NCI-H748 (cell line): ENCODE measurements at regions not wholly inside any gene's neighbourhood (a gene's known extent, or its start where the extent isn't known, plus 50 kb on each side); places are given as distances from the start of the nearest gene placed in this dataset.
A peak's percentile ranks its signal among the peaks of the same experiment; 100 is the strongest.

ENCODE experiments used
- DNase-seq: peaks from one replicate; lab custom pipeline; 2025; ENCODE audit not compliant: unreplicated experiment; lab: John Stamatoyannopoulos, UW

DNA sequence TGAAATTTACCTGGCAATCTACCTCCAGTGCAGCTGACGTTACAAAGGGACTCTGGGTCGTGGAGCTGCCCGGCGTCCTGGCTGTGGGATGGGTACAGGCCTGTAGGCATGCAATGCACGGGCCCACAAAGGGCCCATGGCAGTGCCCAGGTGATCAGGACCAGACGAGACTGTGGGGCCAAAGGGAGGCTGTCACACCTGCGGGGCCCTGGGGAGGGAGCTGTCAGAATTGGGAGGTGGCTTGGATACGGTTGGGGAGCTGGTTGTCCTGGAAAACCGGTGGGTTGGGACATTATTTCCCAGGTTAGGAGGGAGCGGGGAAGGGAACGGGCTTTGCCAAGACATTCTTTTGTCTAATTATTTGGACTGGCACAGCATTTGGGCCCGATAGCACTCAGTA is 958.5 kb downstream of the BRD1 start:
- no peak for DNase-seq

DNA sequence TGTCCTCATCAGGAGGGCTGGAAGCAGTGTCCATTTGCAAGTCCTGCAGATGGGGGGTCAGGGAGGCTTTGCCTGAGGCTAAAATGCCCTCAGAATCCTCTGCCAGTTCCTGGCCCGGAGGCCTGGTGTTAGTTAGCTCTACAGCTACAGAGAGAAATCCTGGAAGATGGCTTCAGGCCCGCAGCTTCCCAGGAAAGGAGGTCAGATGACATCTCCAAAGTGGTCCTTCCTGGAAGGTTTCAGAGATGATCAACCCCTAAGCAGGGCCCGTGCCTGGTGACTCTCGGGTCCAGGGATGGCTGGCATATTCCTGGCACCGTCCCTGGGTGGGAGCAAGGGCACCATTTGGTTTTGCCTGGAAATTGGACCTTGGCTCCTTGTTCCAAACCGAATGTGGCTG is 959.1 kb downstream of the BRD1 start:
- DNase-seq, result no peak

DNA sequence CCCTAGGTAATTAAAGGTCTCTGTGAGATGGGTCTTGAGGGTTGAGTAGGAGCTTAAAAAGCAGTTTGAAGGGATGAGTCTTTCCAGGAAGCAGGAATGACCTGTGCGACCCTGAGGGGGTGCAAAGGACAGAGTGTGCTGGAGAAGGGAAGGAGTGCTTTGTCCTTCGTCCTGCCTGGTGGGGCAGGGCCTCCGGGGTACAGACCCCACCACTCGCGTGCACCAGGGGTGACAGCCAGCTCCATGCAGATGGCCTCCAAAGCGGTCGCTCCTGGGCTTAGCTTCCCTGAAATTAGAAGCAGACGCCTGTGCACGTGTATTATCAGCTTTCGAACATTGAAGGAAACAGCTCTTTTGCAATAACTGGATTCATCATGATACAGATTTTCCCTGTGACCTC is 959.8 kb downstream of the BRD1 start:
- DNase-seq, result no peak

DNA sequence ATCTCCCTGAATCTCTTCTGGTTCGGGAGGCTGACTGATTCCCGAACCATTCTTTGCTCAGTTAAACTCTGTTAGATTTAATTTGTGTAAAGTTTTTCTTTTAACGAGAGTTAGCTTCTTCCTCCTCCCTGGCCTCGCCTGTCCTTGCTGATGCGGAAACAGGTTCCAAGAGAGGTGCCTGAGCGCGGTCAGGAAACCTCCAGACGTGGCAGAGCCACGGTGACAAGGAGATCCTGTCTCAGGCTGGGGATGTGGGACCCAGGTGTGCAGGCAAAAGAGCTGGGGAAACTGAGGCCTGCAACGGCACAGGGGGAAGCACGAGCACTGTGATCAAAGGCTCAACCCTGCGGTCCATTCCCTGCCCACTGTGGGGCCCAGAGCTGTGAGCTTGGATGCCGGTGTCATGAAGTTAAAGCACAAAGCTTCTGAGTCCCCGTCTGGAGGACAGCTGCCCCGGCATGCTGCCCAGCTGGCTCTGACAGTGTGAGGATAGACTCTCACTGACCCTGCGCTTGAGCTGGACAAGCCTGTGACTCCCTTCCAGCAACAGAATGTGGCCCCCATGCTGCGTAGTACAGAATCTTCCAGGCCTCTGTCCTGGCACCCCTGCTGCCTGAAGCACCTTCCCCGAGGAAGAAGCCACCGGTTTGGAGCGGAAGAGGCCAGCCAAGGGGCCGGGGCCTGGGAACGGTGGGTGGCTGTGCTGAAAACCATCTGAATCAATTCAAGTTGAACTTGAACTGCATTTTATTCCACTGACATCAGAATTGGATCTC is 960.6 kb downstream of the BRD1 start:
- no peak for DNase-seq

DNA sequence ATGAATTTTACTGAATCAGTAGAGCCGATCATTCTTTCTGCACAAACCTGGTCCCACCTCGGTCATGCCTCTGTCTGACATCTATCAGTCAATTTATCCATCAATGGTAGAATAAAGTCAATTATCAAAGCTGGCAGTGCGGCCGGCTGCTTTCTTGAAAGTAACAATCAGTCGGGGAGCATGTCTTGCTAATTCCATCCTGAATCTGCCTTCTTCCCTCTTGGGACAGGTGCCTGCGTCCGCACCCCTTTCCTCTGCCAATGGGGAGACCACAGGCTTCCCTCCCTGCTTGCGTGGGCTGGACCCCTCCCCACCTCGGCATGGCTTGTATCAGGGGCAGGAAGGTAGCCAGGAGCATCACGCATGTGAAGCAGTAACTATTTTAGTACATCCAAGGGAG is 962.9 kb downstream of the BRD1 start:
- no peak for DNase-seq

DNA sequence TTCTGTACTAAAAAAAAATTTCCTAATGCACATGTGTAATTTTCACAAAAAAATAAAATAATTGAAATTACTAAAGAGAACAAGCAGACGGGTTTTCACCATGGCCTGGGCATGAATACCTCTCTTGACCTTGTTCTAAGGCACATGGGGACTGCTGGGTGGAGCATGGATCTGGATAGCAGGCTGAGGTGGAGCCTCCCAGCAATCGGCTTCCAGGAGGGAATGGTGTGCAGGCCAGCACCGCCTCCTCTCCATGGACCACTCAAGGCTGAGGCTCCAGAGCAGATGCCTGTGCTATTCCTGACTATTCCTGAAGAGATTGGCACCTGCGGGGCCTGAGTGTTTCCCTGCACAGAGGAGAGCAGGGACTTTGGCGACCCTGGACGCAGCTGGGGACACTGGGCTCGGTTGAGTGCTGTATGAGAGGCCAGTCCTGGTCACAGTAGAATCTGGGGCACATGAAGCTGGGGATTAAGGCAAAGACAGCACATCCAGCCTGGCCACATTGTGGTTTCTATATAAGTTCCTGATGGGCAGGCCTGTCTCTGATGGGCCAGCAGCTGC is 963.6 kb downstream of the BRD1 start:
- DNase-seq, result no peak

DNA sequence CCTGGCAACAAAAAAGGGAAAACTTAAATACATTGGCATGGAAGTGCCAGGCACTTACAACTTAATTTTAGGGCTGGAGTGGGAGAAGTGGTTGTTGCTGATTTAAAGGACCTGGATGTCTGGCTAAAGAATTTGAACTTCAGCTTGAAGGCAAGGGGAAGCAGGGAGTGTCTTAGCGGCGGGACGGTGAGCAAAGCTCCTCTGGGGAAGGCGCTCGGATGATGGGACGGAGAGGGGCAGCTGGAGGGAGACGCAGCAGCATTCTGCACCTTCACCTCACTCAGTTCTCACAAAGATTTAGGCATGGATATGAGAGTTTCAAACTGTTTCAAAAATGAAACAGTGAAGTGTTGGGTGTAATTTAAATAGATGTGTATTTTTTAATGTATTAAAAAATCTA is 967.1 kb downstream of the BRD1 start:
- no peak for DNase-seq

DNA sequence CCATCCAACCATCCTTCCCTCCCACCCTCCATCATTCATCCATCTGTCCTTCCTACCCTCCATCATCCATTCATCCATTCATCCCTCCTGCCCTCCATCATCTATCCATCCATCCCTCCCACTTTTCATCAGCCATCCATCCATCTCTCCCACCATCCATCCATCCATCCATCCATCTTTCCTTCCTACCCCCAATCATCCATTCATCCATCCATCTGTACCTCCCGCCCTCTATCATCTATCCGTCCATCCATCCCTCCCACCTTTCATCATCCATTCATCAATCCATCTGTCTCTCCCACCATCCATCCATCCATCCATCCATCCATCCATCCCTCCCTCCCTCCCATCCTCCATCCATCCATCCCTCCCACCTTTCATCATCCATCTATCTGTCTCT is 968.8 kb downstream of the BRD1 start:
- no peak for DNase-seq

DNA sequence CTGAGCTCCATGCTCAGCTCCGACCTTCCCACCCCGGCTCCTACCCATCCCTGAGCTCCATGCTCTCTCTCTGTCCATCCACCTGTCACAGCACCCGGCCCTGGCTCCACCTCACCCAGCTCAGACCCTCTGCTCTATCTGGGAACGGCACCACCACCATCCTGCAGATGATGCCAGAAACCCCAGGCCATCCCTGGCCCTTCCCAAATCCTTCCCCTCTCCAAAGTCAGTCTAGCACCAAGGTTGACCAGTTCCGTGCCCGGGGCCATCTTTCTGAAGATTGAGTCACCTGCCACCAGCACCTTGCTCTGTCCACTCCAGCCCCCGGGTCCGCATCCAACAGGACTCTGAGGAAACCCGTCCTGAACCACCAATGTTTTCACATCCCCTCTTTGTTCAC is 969.6 kb downstream of the BRD1 start:
- no peak for DNase-seq

DNA sequence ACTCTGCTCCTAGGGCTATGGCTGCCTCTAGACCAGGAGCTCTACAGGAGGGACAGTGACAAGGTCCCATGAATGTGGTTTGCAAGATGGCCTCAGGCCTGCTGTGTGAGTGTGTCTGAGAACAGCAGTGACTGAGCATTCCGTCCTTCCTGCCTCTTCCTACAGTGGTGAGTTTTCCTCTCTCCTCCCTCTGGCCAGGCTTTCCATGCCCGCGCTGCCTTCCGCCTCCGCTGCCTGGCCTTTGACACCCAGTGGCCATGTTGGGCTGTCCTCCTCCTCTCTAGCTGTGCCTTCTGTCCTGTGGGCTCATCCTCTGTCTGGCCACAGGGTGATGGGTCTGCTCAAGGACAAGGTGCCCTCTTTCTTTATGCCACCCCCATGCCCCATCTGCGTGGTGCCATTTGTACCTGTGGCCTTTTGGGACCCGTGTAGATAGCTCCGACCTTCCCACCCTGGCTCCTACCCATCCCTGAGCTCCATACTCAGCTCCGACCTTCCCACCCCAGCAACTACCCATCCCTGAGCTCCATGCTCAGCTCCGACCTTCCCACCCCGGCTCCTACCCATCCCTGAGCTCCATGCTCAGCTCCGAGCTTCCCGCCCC is 970.4 kb downstream of the BRD1 start:
- DNase-seq, result no peak

DNA sequence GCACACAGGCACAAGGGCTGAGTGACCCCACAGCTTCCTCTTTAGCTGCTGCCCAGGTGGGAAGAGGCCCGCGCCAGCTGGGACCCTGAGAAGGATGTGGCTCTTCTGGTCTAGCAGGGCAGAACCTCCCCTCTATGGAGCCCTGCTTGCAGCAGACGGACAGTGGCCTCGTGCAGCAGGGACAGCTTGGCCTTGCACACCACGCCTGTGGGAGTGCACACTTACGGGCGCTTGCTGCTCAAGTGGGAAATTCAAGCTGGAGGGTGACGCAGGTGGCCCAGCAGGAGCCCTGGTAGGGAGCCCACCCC is 971.4 kb downstream of the BRD1 start:
- no peak for DNase-seq

DNA sequence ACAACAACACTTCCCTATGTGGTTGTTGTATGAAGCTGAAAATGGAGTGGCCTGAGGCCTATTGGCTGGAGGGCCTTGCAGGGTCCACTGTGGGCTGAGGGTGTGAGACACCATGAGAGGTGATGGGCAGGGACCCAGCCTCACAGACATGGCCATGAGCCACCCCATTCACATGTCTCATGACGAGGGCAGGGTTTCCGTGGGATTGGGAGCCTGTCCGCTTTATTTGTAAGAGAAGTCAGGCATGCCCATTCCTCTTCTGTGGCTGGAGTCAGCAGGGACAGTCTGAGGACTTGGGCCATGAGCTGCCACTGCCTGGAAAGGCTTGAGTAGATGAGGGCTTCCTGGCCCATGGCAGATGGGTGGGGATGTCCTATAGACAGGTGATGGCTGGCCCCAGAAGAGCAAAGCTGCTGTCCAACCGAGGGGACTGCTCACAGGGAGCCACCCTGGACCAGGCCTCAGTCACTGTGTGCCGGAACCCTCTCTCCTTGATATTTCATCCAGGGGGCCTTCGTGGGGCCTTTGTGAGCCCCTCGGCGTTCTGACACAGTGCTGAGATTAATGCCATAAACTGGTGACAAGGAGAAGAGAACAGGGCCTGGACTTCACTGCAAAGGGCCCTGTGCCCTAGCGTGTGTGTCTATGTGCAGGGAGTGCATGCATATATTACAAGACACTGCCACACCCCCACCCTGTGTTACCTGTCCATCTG is 971.9 kb downstream of the BRD1 start:
- DNase-seq, result no peak

DNA sequence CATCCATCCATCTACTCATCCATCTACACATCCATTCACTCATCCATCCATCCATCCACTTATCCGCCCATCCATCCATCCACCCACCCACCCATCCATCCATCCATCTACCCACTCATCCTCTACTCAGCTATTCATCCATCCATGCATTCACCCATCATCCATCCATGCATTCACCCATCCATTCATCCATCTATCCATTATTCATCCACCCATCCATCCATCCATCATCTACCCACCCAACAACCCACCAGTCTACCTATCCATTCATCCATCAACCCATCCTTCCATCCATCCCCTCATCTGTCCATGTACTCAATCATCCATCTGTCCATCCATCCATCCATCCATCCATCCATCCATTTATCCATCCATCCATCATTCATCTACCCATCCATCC is 972.7 kb downstream of the BRD1 start:
- DNase-seq, result no peak

DNA sequence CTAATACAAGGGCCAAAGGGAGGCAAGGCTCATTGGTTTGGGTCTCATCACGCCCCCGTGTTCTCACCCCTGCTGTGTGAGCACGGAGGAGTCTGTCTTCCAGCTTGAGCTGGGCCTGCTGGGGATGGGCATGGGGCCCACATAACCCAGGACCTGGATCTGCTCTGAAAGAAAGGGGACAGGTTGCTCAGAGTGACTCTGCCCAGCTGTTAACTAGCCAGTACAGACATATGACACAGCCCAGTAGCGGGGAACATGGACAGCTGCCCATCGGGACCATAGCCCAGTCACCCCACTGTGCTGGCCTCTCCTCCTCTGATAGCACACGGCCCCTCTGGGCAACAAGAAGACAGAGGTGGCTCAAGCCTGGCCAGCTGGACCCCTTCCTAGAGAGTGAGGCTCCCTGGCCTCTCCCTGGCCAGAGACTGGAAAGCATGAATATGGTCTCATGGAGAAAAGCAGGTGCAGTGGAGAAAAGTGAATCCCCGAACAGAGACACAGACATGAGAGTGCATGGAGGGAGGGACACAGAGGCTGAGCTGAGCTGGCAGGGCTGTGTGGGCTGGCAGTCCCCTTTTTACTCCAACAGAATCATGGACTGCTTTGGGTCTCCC is 973.9 kb downstream of the BRD1 start:
- DNase-seq, result no peak

DNA sequence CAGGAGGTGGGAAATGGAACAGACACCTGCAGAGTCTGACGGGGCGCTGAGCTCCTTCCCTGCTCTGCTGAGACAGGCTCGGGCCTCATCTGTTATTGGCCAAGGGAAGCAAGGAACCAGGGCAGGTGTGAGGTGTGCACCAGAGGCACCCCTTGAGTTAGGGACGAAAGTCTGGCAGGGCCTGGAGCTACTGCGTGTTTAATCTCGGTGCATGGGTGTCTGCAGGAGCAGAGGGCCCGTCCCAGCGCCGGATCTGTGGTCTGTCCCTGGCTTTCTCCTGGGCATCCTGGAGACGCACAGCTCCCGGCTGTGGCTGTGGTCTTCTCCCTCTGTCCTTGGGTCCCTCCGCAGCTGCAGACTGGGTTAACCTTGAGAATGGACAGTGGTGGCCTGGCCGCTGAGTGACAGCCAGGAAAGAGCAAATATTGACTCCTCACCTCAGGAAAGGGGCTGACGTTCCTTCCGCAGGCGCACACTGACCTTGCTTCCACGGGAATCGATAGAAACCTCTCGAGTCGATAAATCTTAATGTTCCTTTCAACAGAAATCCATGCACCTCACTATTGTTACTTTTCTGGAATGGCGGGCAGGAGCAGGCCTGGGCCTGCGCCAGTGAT is 975.6 kb downstream of the BRD1 start:
- DNase-seq, result no peak

DNA sequence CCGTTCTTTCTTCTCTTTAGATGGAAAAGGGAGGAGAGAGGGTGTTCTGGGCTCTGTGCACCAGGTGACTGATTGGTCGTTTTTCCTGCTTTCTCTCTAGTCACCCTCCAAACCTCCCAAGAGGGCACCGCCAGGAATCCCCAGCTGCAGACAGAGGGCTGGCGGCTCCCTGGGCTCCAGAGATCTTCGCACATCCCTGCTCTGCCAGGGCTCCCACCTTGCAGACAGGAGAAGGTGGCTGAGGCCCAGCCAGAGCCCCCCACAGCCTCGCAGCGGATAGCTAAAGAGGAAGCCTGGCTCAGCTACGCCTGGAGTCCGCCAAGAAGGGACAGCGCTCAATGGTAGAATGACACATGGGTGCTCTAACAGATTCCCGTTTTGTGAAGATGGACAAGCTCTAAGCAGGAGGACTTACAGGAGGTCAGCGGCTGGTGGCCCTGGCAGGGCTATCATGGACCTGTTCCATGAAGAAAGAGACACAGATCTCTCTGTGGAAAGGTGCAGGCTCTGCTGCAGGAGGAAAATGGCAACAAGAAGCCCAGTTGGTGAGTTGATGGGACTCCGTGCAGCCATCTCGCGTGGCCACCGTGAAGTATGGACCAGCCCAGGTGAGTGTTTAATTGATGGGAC is 976.9 kb downstream of the BRD1 start:
- DNase-seq, result no peak

DNA sequence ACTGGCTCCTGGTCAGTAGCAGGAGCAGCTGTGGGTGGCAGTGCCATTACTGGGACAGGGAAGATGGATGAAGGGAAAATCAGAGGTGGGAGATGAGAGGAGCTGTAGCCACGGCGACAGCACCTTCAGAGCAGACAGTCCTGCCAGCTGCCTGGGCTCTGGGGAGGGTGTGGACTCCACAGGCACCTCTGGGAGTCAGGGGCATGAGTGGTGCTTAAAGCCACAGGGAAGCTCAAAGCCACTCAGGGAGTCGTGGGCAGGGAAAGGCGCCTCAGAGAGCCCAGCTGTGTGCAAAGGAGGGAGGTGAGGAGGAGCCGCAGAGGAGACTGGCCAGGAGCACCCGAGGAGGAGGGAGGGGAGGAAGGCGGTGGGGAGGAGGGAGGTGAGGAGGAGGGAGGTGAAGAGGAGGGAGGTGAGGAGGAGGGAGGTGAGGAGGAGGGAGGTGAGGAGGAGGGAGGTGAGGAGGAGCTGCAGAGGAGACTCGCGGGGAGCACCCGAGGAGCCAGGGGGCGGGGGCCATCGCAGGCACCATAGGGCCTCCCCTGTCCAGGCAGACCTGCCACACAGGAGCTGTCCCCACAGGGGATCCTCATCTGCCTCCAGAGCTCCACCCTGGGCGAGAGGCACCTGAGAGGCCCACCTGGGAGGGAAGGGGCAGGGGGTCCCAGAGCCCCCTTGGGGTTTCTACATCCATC is 977.6 kb downstream of the BRD1 start:
- DNase-seq, result peak; percentile 47

DNA sequence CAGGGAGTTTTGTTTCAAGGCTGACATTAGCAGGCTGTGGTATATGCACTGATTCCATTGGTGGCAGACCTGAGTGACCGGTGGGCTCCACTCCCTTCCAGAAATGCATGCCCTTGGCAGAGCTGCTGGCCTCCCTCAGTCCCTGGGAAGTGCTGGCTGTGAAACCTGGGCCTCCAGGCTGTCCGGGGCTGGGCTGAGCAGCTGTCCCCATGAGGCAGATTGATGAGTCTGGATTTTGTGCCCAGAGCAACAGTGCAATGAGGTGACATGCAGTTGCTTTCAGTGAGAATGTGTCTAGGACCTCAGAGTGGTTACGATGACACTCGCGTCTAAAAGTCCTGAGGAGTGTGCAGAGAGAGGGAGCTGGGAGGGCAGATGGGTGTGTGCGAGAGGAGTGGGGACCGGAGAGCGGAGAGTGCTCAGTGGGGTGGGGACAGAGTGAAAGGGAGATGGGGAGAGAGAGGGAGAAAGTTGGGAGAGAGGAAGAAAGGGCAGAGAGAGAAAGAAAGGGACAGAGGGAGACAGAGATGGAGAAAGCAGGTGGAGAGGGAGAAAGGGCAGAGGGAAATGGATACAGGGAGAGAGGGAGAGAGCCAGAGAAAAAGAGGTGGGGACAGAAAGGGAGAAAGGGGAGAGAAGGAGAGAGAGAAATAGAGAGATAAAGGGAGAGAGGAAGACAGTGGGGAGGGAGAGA is 978.3 kb downstream of the BRD1 start:
- DNase-seq, result no peak

DNA sequence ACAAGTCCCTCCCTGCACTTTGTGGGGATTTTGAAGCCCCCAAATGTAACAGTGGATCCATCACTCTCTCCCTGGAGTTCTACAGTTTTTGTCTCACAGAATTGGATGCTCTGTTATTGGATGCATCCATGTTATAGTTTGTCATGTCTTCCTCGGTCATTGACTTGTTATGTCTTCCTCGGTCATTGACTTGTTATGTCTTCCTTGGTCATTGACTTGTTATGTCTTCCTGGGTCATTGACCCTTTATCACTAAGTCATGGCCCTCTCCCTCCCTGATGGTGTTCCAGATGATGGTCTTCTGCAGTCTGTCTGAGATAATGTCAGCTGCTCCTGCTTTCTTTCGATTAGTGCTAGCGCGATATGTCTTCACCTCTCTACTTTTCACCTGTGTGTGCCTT is 981.5 kb downstream of the BRD1 start:
- DNase-seq, result no peak
